Neutrophil (primary cell): ENCODE measurements at regions not wholly inside any gene's neighbourhood (a gene's known extent, or its start where the extent isn't known, plus 50 kb on each side); places are given as distances from the start of the nearest gene placed in this dataset.

Experiments
- H3K27ac ChIP-seq: fragments of 200-600 bp; sonication (generic); 2 replicates; pipeline ENCODE4 v1.5.1; 2016; ENCODE audit warnings: mild to moderate bottlenecking, moderate library complexity
- H3K27me3 ChIP-seq: fragments of 200-600 bp; sonication (generic); 2 replicates; pipeline ENCODE4 v1.6.0; 2016; ENCODE audit warnings: mild to moderate bottlenecking
- H3K36me3 ChIP-seq: fragments of 200-600 bp; sonication (generic); 2 replicates; pipeline ENCODE4 v1.5.1; 2017
- H3K4me1 ChIP-seq, 2 experiments: fragments of 200-600 bp in 1 of 2; sonication (generic) in 1 of 2; 1 replicate in 1 of 2; 2 replicates in 1 of 2; pipeline versions ENCODE4 v1.5.1 to v1.6.1; 2013 to 2016; ENCODE audit warnings: low read depth in 1 of 2, low read length in 1 of 2, mild to moderate bottlenecking in 1 of 2, moderate library complexity in 1 of 2; ENCODE audit not compliant: control insufficient read depth in 1 of 2, insufficient read depth in 1 of 2
- H3K4me3 ChIP-seq, 2 experiments: fragments of 200-600 bp in 1 of 2; sonication (generic) in 1 of 2; 1 replicate in 1 of 2; 2 replicates in 1 of 2; pipeline ENCODE4 v1.5.1; 2013 to 2016; ENCODE audit warnings: low read depth in 1 of 2, low read length in 1 of 2, mild to moderate bottlenecking in 1 of 2, moderate library complexity in 1 of 2
- H3K9me3 ChIP-seq: fragments of 200-600 bp; sonication (generic); 2 replicates; pipeline ENCODE4 v1.5.1; 2016
- CTCF ChIP-seq: fragments of 200-600 bp; sonication (generic); IDR thresholded peaks from 2 replicates; pipeline ENCODE4 v1.5.1; 2016; ENCODE audit warnings: antibody characterized with exemption

- H3K4me1 ChIP-seq, result no peaks in the 10 kb centered on the region
Observed at GRCh38 chr21:22235866-22236590, 1237.8 kb downstream of the NCAM2 start.

GRCh38 chr21:22244516-22244915, 1246.3 kb downstream of the NCAM2 start:
- no peak for TF ChIP-seq CTCF
- no peak overlapping the region for H3K27ac ChIP-seq
- H3K27me3 ChIP-seq, result no peaks in the 10 kb centered on the region
- H3K4me1 ChIP-seq, result no peaks in the 10 kb centered on the region
- H3K9me3 ChIP-seq, result no peaks in the 10 kb centered on the region
- H3K36me3 ChIP-seq, result no peaks in the 10 kb centered on the region
- H3K4me3 ChIP-seq, result no peak overlapping the region

More at GRCh38 chr21:22235866-22236590, 1237.8 kb downstream of the NCAM2 start:
- Histone ChIP-seq H3K27me3 (no peaks in the 10 kb centered on the region), H3K36me3 (no peaks in the 10 kb centered on the region), H3K4me3 (no peak overlapping the region), H3K9me3 (no peaks in the 10 kb centered on the region), H3K27ac (no peak overlapping the region)
- TF ChIP-seq CTCF, result no peak

GRCh38 chr21:22250355-22250754, 1252.1 kb downstream of the NCAM2 start:
- Histone ChIP-seq H3K27ac (no peak overlapping the region), H3K36me3 (no peaks in the 10 kb centered on the region), H3K4me1 (no peaks in the 10 kb centered on the region), H3K27me3 (no peaks in the 10 kb centered on the region), H3K9me3 (no peaks in the 10 kb centered on the region), H3K4me3 (no peak overlapping the region)
- no peak for TF ChIP-seq CTCF

- no peak for TF ChIP-seq CTCF
- H3K4me1 ChIP-seq, result no peaks in the 10 kb centered on the region
- H3K36me3 ChIP-seq, result no peaks in the 10 kb centered on the region
- no peak overlapping the region for H3K4me3 ChIP-seq
- H3K9me3 ChIP-seq, result no peaks in the 10 kb centered on the region
- no peak overlapping the region for H3K27ac ChIP-seq
- H3K27me3 ChIP-seq, result no peaks in the 10 kb centered on the region
Observed at GRCh38 chr21:22253761-22254160, 1255.6 kb downstream of the NCAM2 start.

- H3K36me3 ChIP-seq, result no peaks in the 10 kb centered on the region
- H3K27ac ChIP-seq, result no peak overlapping the region
- no peaks in the 10 kb centered on the region for H3K27me3 ChIP-seq
- TF ChIP-seq CTCF, result no peak
- no peaks in the 10 kb centered on the region for H3K4me1 ChIP-seq
- H3K4me3 ChIP-seq, result no peak overlapping the region
- no peaks in the 10 kb centered on the region for H3K9me3 ChIP-seq
Observed at GRCh38 chr21:22258821-22259220, 1260.6 kb downstream of the NCAM2 start.
